Neural progenitor cell (in vitro differentiated cells): ENCODE measurements at regions not wholly inside any gene's neighbourhood (a gene's known extent, or its start where the extent isn't known, plus 50 kb on each side); places are given as distances from the start of the nearest gene placed in this dataset.

Source experiments
- EZH2 ChIP-seq: fragments of 200-600 bp; sonication (generic); IDR thresholded peaks from 2 replicates; pipeline ENCODE4 v1.6.1; 2017; ENCODE audit warnings: antibody characterized with exemption, mild to moderate bottlenecking, moderate library complexity
- EZH2phosphoT487 ChIP-seq: fragments of 200-600 bp; sonication (generic); IDR thresholded peaks from 2 replicates; pipeline ENCODE4 v1.6.1; 2017; ENCODE audit warnings: antibody characterized with exemption
- TF ChIP-seq, protein P1 (sequence below): fragments of 200-600 bp; sonication (generic); IDR thresholded peaks from 2 replicates; pipeline ENCODE4 v1.5.1; 2017; ENCODE audit warnings: antibody characterized with exemption, mild to moderate bottlenecking

DNA sequence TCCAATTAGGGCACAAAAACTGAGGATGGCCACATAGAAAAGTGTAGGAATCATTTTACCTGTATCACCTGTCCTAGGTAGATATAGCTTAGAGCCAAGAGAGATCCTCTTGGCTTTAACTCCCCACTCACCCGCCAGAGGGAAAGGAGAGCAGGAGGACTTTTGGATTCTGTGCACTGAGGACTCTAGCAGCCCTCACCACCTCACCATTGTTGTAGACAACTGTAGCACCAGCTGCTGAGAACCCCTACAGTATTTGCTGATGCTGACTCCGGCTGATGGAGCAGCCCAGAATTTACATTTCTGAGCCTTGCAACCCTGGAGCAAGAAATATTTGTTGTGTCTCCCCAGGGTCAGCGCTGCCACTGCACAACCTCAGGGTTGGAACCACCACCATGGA is 2044.4 kb downstream of the OLFM4 start:
- TF ChIP-seq, protein P1, sequence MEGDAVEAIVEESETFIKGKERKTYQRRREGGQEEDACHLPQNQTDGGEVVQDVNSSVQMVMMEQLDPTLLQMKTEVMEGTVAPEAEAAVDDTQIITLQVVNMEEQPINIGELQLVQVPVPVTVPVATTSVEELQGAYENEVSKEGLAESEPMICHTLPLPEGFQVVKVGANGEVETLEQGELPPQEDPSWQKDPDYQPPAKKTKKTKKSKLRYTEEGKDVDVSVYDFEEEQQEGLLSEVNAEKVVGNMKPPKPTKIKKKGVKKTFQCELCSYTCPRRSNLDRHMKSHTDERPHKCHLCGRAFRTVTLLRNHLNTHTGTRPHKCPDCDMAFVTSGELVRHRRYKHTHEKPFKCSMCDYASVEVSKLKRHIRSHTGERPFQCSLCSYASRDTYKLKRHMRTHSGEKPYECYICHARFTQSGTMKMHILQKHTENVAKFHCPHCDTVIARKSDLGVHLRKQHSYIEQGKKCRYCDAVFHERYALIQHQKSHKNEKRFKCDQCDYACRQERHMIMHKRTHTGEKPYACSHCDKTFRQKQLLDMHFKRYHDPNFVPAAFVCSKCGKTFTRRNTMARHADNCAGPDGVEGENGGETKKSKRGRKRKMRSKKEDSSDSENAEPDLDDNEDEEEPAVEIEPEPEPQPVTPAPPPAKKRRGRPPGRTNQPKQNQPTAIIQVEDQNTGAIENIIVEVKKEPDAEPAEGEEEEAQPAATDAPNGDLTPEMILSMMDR, result no peak
- TF ChIP-seq EZH2phosphoT487, result no peak
- no peak for TF ChIP-seq EZH2
